K562 (cell line): ENCODE measurements at regions not wholly inside any gene's neighbourhood (a gene's known extent, or its start where the extent isn't known, plus 50 kb on each side); places are given as distances from the start of the nearest gene placed in this dataset.

Source experiments
- ATAC-seq: fragments of 200-7000 bp; cut with Tn5 transposase; 3 replicates; pipeline ENCODE4 v1.9.1; 2020; ENCODE audit warnings: moderate library complexity
- BruUV-seq: library from RNA; stranded (reverse); fragments of 400-500 nt; replicated peaks from 2 replicates; lab custom pipeline; 2021; lab: Mats Ljungman, UMichigan
- CTCF ChIA-PET: fragments of 300-600 bp; formaldehyde crosslinking; extraction: SDS; loops from one replicate; lab custom pipeline; 2021; ENCODE audit warnings: low intra/inter-chr PET ratio; lab: Yijun Ruan, JAX
- POLR2A ChIA-PET: fragments of 300-600, 350-650 bp; sonication (Branson Sonifier 250); formaldehyde crosslinking; extraction: SDS; loops from one replicate; lab custom pipeline; 2021; ENCODE audit warnings: antibody characterized with exemption, inconsistent platforms; lab: Yijun Ruan, JAX
- DNase-seq, 4 experiments: peaks; one replicate each; pipeline versions ENCODE4 v3.0.0 to v3.0.0-alpha.2; 2011 to 2018; ENCODE audit warnings: low spot score in 3 of 4, mixed read lengths in 3 of 4; ENCODE audit errors: extremely low read depth in 1 of 4
- FAIRE-seq: peaks from 2 replicates; lab custom pipeline; 2011; peaks lifted over from hg19 to GRCh38; lab: Jason Lieb, UNC
- H2AFZ ChIP-seq: 2 replicates; pipeline ENCODE4 v1.6.0; 2011; ENCODE audit warnings: low read depth, low read length, control low read depth, inconsistent platforms
- H3K27ac ChIP-seq: fragments of 200-600 bp; 3 replicates; pipeline ENCODE4 v1.8.0; 2011; ENCODE audit warnings: low read depth, mild to moderate bottlenecking, control low read depth, inconsistent platforms, low read length, moderate library complexity, mixed read lengths; ENCODE audit errors: extremely low read depth
- H3K27me3 ChIP-seq, 2 experiments: fragments of 300-600 bp in 1 of 2; 2 replicates in 1 of 2; 3 replicates in 1 of 2; pipeline versions ENCODE4 v1.6.0 to v1.8.0; 2011; ENCODE audit warnings: inconsistent platforms in 2 of 2, low read length in 2 of 2, mild to moderate bottlenecking in 1 of 2, mixed read lengths in 1 of 2, moderate library complexity in 1 of 2; ENCODE audit not compliant: control insufficient read depth in 2 of 2, insufficient read depth in 2 of 2
- H3K36me3 ChIP-seq: fragments of 300-600 bp; 3 replicates; pipeline ENCODE4 v1.8.0; 2011; ENCODE audit warnings: mild to moderate bottlenecking, low read length, inconsistent platforms; ENCODE audit not compliant: control insufficient read depth, insufficient read depth
- H3K4me1 ChIP-seq, 2 experiments: fragments of 200-600 bp in 1 of 2; replicated peaks in 1 of 2; 2 replicates in 1 of 2; 3 replicates in 1 of 2; pipeline versions ENCODE4 v1.5.1 to v1.8.0; 2011; ENCODE audit warnings: inconsistent platforms in 2 of 2, low read length in 2 of 2, mild to moderate bottlenecking in 1 of 2, mixed read lengths in 1 of 2, moderate library complexity in 1 of 2; ENCODE audit not compliant: control insufficient read depth in 2 of 2, insufficient read depth in 2 of 2
- H3K4me2 ChIP-seq: 2 replicates; pipeline ENCODE4 v1.6.1; 2011; ENCODE audit warnings: low read length, control low read depth, inconsistent platforms, mixed read lengths; ENCODE audit not compliant: insufficient read depth
- H3K4me3 ChIP-seq: fragments of 200-600 bp; sonication (generic), shearing (Covaris generic); 2 replicates; pipeline ENCODE4 v1.5.1; 2016; ENCODE audit warnings: control low read depth, inconsistent platforms
- H3K79me2 ChIP-seq: fragments of 200-600 bp; 3 replicates; pipeline ENCODE4 v1.8.0; 2011; ENCODE audit warnings: low read length, inconsistent platforms; ENCODE audit not compliant: control insufficient read depth, insufficient read depth
- H3K9ac ChIP-seq, 2 experiments: 2 replicates each; pipeline versions ENCODE4 v1.6.0 to v1.6.1; 2011; ENCODE audit warnings: low read depth in 2 of 2, low read length in 2 of 2, control low read depth in 1 of 2, inconsistent platforms in 1 of 2, mild to moderate bottlenecking in 1 of 2, mixed read lengths in 1 of 2; ENCODE audit not compliant: insufficient read depth in 1 of 2
- H3K9me1 ChIP-seq: one replicate; pipeline ENCODE4 v1.6.0; 2011; ENCODE audit warnings: inconsistent platforms, mild to moderate bottlenecking, low read length, moderate library complexity; ENCODE audit not compliant: control insufficient read depth, insufficient read depth
- H3K9me3 ChIP-seq: replicated peaks from 2 replicates; pipeline ENCODE4 v1.5.1; 2011; ENCODE audit warnings: low read depth, low read length, inconsistent platforms; ENCODE audit not compliant: control insufficient read depth, insufficient read depth
- H4K20me1 ChIP-seq: replicated peaks from 2 replicates; pipeline ENCODE4 v1.6.1; 2011; ENCODE audit warnings: low read length, inconsistent platforms, mixed read lengths; ENCODE audit not compliant: control insufficient read depth, insufficient read depth
- GTF2E2 ChIP-seq: fragments of 200-800 bp; sonication (Bioruptor generic); IDR thresholded peaks from 2 replicates; pipeline ENCODE4 v1.6.1; 2016; ENCODE audit warnings: missing genetic modification characterization, missing compliant biosample characterization
- MAFF ChIP-seq: IDR thresholded peaks from 2 replicates; pipeline ENCODE4 v1.6.1; 2012; ENCODE audit warnings: low read length, improper control_type of control experiment
- TARDBP ChIP-seq: fragments of 450-650 bp; IDR thresholded peaks from 2 replicates; pipeline ENCODE4 v1.6.1; 2016
- TRIM24 ChIP-seq, 2 experiments: fragments of 450-650 bp; IDR thresholded peaks; 2 replicates each; pipeline ENCODE4 v1.6.1; 2016
- WGBS: fragments of 100-300 bp; shearing (Covaris generic); methylation state at CpG from one replicate; pipeline ENCODE4 v1.1.6; 2016; ENCODE audit warnings: low coverage, mixed read lengths; ENCODE audit not compliant: insufficient coverage; ENCODE audit errors: missing lambda C conversion rate; 5-methylcytosine and 5-hydroxymethylcytosine counted together
- in situ Hi-C: fragments of 300-500 bp; cut with MboI; formaldehyde crosslinking; loops from 4 replicates; pipeline ENCODE4 v1.15.0; 2018; ENCODE audit warnings: inconsistent platforms, mixed read lengths
- intact Hi-C: fragments of 100-400 bp; cut with micrococcal nuclease; formaldehyde crosslinking; loops from 2 replicates; pipeline ENCODE4 v1.14.2; 2022
- TF ChIP-seq, protein P1 (sequence below): fragments of 250-450 bp; sonication (Bioruptor Pico); IDR thresholded peaks from 2 replicates; pipeline ENCODE4 v1.4.0; 2020

DNA sequence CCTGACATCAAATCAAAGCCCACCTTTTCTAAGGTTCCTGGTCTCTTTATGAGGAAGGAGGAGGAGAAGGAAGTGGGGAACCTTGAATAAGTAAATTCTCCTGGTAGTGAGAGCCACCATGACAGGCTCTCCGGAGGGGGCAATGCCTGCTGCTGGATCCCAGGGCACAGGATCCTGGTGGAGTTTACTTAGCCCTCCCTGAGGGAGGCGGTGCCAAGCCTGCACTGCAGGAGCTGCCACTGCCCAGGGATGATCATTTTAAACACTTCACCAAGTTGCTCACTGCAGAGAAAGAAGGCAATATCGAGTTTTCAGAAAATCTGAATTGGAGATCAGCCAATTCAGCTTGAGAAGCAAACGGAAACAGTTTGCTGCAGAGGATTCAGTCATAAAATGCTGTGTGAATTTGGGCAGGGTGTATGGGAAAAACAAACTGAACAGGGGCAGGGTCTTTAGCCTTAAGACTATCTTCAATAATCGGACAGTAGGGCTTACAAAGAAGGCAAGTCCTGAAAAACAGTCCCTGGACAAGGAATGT, 200.7 kb downstream of the RAD51AP2 start:
- Histone ChIP-seq H3K4me2 (no peak overlapping the region), H3K9me1 (no peaks in the 10 kb centered on the region), H3K36me3 (no peaks in the 10 kb centered on the region), H3K27ac (no peak overlapping the region), H4K20me1 (no peaks in the 10 kb centered on the region), H3K9ac (no peak overlapping the region), H3K4me1 (no peaks in the 10 kb centered on the region), H3K4me3 (no peak overlapping the region), H3K79me2 (no peaks in the 10 kb centered on the region), H2AFZ (no peak overlapping the region), H3K27me3 (no peaks in the 10 kb centered on the region), H3K9me3 (no peaks in the 10 kb centered on the region)
- ChIA-PET CTCF (no interaction called here), POLR2A (no interaction called here)
- ATAC-seq (no peak), DNase-seq (no peak), FAIRE-seq (no peak)
- TF ChIP-seq MAFF: no peak
- no peak for TF ChIP-seq TRIM24 (IDR thresholded peaks at IDR 0.05)
- 0% methylated on average over 5 of the region's 5 CpGs for WGBS
- intact Hi-C loops (no loop called here), in situ Hi-C loops (loop anchor here (25.0 kb wide), 1 partner anchor 705 kb away; no protein-coding TSS in a partner anchor)
- no TSS peak for BruUV-seq

DNA sequence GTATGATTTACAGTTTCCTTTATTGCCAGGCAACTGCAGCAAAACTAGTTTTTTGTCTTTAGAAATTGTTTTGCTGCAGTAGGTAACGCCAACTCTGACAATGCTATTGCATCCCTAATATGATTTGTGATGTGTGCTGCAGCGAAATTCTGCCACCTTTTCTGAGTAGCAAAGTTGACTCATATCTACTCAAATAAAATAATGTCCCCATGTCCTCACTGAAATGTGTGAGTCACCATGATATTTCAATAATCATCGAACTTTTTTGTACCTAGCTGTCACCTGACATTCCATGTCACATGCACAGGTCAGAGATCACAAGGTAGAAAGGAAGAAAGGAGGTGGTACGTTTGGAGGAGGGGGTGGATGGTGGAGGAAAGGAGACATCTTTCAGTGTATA, 205.0 kb downstream of the RAD51AP2 start:
- no peak overlapping the region for H3K27ac ChIP-seq

More for the DNA sequence above, 205.0 kb downstream of the RAD51AP2 start:
- FAIRE-seq: no peak
- H3K27me3 ChIP-seq: no peaks in the 10 kb centered on the region
- no peak overlapping the region for H3K4me3 ChIP-seq
- H3K9ac ChIP-seq: no peak overlapping the region
- H3K4me1 ChIP-seq: no peaks in the 10 kb centered on the region
- no peaks in the 10 kb centered on the region for H3K79me2 ChIP-seq
- no peak overlapping the region for H3K4me2 ChIP-seq
- POLR2A ChIA-PET: no interaction called here
- CTCF ChIA-PET: no interaction called here
- intact Hi-C loops: no loop called here
- DNase-seq: no peak
- no peak for TF ChIP-seq GTF2E2 (tag)
- TF ChIP-seq, protein P1, sequence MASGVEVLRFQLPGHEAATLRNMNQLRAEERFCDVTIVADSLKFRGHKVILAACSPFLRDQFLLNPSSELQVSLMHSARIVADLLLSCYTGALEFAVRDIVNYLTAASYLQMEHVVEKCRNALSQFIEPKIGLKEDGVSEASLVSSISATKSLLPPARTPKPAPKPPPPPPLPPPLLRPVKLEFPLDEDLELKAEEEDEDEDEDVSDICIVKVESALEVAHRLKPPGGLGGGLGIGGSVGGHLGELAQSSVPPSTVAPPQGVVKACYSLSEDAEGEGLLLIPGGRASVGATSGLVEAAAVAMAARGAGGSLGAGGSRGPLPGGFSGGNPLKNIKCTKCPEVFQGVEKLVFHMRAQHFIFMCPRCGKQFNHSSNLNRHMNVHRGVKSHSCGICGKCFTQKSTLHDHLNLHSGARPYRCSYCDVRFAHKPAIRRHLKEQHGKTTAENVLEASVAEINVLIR (CRISPR knock-in tag): no peak
- no peak for TF ChIP-seq TARDBP
- no peaks in the 10 kb centered on the region for H4K20me1 ChIP-seq
- H3K9me3 ChIP-seq: no peaks in the 10 kb centered on the region
- in situ Hi-C loops: loop anchor here (25.0 kb wide), 1 partner anchor 701 kb away; no protein-coding TSS in a partner anchor
- 0% methylated on average over 4 of the region's 4 CpGs for WGBS
- ATAC-seq: no peak
- H3K36me3 ChIP-seq: no peaks in the 10 kb centered on the region
- H2AFZ ChIP-seq: no peak overlapping the region
- BruUV-seq: no TSS peak
- H3K9me1 ChIP-seq: no peaks in the 10 kb centered on the region
